Type B pancreatic cell (in vitro differentiated cells): ENCODE measurements at regions not wholly inside any gene's neighbourhood (a gene's known extent, or its start where the extent isn't known, plus 50 kb on each side); places are given as distances from the start of the nearest gene placed in this dataset.

ENCODE experiments used
- DNase-seq: peaks from one replicate; pipeline ENCODE4 v3.0.0; 2021; ENCODE audit warnings: mixed read lengths; ENCODE audit not compliant: unreplicated experiment; ENCODE audit errors: extremely low spot score
- H3K27ac Mint-ChIP-seq: 2 replicates; pipeline ENCODE4 v1.8.0; 2021; ENCODE audit warnings: mild to moderate bottlenecking, mixed read lengths
- H3K27me3 Mint-ChIP-seq: 2 replicates; pipeline ENCODE4 v1.8.0; 2021; ENCODE audit warnings: mixed read lengths
- H3K36me3 Mint-ChIP-seq: 2 replicates; pipeline ENCODE4 v1.8.0; 2021; ENCODE audit warnings: mixed read lengths
- H3K4me1 Mint-ChIP-seq: one replicate; pipeline ENCODE4 v1.8.0; 2021; ENCODE audit warnings: mixed read lengths; ENCODE audit not compliant: unreplicated experiment
- H3K4me3 Mint-ChIP-seq: 2 replicates; pipeline ENCODE4 v1.8.0; 2021; ENCODE audit warnings: mild to moderate bottlenecking, mixed read lengths
- H3K9me3 Mint-ChIP-seq: 2 replicates; pipeline ENCODE4 v1.8.0; 2021; ENCODE audit warnings: mixed read lengths
- TF ChIP-seq, protein P1 (sequence below): fragments of 200-600 bp; sonication (generic); conservative IDR thresholded peaks from 2 replicates; pipeline ENCODE4 v1.5.0; 2021; ENCODE audit warnings: antibody characterized with exemption, mild to moderate bottlenecking

DNA sequence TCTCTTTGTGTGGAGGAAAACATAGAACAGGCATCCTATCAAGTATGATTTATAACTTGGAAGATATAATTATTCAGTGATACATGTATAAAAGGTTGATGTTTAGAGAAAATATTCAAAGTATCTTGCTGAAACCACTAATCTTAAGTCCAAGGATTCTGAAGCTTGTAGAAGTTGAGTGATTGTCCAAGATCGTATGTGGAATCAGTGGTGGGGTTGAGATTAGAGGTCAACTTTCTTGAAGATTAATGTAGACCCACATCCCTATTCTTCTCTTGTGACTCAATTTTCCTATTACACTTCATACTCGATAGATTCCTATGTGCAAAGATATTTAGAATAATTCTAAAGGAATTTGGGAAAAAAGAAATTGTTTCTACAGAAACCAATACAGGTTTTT, 1565.9 kb upstream of the ACVR2A start:
- Mint-ChIP-seq H3K36me3 (no peaks in the 10 kb centered on the region), H3K27me3 (no peaks in the 10 kb centered on the region), H3K9me3 (no peaks in the 10 kb centered on the region), H3K4me1 (no peaks in the 10 kb centered on the region), H3K27ac (no peak overlapping the region), H3K4me3 (no peak overlapping the region)
- no peak for DNase-seq
- TF ChIP-seq, protein P1, sequence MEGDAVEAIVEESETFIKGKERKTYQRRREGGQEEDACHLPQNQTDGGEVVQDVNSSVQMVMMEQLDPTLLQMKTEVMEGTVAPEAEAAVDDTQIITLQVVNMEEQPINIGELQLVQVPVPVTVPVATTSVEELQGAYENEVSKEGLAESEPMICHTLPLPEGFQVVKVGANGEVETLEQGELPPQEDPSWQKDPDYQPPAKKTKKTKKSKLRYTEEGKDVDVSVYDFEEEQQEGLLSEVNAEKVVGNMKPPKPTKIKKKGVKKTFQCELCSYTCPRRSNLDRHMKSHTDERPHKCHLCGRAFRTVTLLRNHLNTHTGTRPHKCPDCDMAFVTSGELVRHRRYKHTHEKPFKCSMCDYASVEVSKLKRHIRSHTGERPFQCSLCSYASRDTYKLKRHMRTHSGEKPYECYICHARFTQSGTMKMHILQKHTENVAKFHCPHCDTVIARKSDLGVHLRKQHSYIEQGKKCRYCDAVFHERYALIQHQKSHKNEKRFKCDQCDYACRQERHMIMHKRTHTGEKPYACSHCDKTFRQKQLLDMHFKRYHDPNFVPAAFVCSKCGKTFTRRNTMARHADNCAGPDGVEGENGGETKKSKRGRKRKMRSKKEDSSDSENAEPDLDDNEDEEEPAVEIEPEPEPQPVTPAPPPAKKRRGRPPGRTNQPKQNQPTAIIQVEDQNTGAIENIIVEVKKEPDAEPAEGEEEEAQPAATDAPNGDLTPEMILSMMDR, result no peak

DNA sequence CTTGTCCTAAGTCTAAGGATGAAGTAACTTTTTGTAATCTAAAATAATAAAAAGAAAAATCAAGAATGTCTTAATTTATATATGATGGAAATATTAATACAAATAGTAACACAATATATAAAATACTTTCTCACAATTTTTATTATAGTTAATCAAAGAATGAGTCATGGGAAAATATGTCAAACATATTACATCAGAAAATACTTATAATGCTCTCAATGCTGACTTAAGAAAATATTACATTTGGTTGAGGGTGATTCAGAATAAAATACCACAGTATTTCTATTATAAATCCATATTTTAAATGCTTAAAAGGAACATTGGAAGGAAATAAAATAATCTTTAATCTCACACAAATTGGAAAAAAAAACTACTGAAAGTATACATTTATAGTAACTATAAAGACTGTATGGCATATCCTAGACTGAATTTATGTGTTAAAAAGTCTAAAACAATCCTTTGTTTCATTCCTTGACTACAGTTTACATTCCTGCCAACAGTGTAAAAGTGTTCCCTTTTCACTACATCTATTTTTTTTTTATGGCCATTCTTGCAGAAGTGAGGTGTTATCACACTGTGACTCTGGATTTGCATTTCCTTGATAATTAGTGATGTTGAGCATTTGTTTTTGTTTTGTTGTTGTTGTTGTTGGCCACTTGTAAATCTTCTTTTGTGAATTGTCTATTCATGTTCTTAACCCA, 1573.5 kb upstream of the ACVR2A start:
- Mint-ChIP-seq H3K27me3 (peaks cover 9% of the 10 kb centered on the region), H3K9me3 (no peaks in the 10 kb centered on the region), H3K27ac (no peak overlapping the region), H3K4me3 (no peak overlapping the region), H3K4me1 (peaks cover 6% of the 10 kb centered on the region), H3K36me3 (no peaks in the 10 kb centered on the region)
- no peak for DNase-seq
- TF ChIP-seq, protein P1, result no peak

DNA sequence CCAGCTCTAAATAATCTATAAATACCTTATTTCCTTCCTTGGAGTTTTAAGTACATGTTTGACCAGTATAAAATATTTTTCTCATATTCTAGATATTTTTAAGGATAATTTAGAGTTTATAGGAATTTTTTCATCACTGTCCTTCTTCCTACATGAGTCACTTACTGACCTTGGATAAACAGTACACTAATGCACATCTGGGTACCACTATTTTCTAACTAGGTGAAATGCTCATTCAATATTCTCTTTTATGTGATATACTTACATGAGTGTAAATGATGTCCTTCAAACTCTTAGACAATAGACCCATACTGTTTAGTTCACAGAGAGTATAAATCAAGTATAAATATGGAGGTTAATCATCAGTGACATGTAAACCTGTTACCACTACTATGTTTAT, 1574.2 kb upstream of the ACVR2A start:
- H3K27ac Mint-ChIP-seq, result no peak overlapping the region
- TF ChIP-seq, protein P1, result no peak
- peaks cover 6% of the 10 kb centered on the region for H3K4me1 Mint-ChIP-seq
- H3K27me3 Mint-ChIP-seq, result peaks cover 9% of the 10 kb centered on the region
- no peak overlapping the region for H3K4me3 Mint-ChIP-seq
- DNase-seq, result no peak
- no peaks in the 10 kb centered on the region for H3K36me3 Mint-ChIP-seq
- H3K9me3 Mint-ChIP-seq, result no peaks in the 10 kb centered on the region

DNA sequence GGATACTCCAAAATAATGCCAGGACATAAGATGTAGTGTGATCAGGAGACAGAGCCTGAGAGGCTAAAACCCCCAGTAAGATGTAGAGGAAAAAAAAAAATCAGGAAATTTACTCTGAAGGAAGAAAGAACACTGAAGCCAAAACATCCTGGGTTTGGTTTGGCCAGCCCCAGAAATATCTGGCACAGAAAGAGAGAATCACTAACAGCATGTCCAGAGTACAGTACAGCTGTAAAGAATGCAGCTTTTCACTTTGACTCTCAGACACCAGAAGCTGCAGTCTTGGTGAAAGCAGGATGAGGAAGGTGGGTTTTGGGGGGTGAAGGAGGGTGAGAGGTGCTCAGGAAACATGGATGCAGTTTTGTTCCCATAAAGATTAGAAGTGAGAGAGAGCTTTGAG, 1577.7 kb upstream of the ACVR2A start:
- TF ChIP-seq, protein P1, result no peak
- peaks cover 6% of the 10 kb centered on the region for H3K4me1 Mint-ChIP-seq
- no peak overlapping the region for H3K27ac Mint-ChIP-seq
- no peak for DNase-seq
- no peaks in the 10 kb centered on the region for H3K36me3 Mint-ChIP-seq
- H3K27me3 Mint-ChIP-seq, result peaks cover 9% of the 10 kb centered on the region
- no peak overlapping the region for H3K4me3 Mint-ChIP-seq
- H3K9me3 Mint-ChIP-seq, result no peaks in the 10 kb centered on the region

DNA sequence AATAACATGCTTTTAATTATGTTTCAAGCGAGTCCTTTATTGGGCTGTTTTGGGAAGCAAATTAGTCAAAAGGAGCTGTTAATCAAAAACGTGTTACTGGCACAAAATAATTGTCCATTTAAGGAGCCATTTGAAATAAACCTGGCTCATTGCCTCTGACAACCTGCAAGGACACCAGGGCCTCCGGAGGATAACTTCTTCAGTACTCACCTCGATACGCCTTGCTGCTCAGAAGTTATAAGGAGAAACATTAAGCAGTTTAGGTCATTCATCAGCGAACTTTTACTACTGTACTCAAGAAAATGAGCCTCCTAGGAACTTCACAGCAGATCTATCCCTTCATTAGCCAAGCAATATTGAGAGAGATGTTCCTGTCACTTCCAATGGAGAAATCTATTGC, 1579.2 kb upstream of the ACVR2A start:
- peaks cover 6% of the 10 kb centered on the region for H3K4me1 Mint-ChIP-seq
- TF ChIP-seq, protein P1, result no peak
- H3K9me3 Mint-ChIP-seq, result no peaks in the 10 kb centered on the region
- H3K27ac Mint-ChIP-seq, result no peak overlapping the region
- H3K36me3 Mint-ChIP-seq, result no peaks in the 10 kb centered on the region
- H3K4me3 Mint-ChIP-seq, result no peak overlapping the region
- peaks cover 9% of the 10 kb centered on the region for H3K27me3 Mint-ChIP-seq
- no peak for DNase-seq
